SK-N-SH (cell line): ENCODE measurements at regions not wholly inside any gene's neighbourhood (a gene's known extent, or its start where the extent isn't known, plus 50 kb on each side); places are given as distances from the start of the nearest gene placed in this dataset.

Experiments
- CTCF ChIA-PET: fragments of 300-600, 350-600 bp; formaldehyde crosslinking; extraction: SDS; loops from one replicate; lab custom pipeline; 2021; lab: Yijun Ruan, JAX
- POLR2A ChIA-PET: fragments of 350-600 bp; sonication (Branson Sonifier 250); formaldehyde crosslinking; extraction: SDS; loops from one replicate; lab custom pipeline; 2020; ENCODE audit warnings: antibody characterized with exemption, inconsistent platforms; lab: Yijun Ruan, JAX
- DNase-seq: peaks from one replicate; pipeline ENCODE4 v3.0.0; 2012
- H2AFZ ChIP-seq: fragments of 200-600 bp; sonication (generic); 2 replicates; pipeline ENCODE4 v1.8.1; 2016; ENCODE audit warnings: antibody characterized with exemption, mild to moderate bottlenecking, low read depth
- H3F3A ChIP-seq: fragments of 200-600 bp; sonication (generic); replicated peaks from 2 replicates; pipeline ENCODE3; 2016; ENCODE audit warnings: antibody characterized with exemption, mild to moderate bottlenecking; ENCODE audit not compliant: insufficient read depth
- H3K27ac ChIP-seq, 2 experiments: fragments of 200-500 bp in 1 of 2; fragments of 200-600 bp in 1 of 2; sonication (Bioruptor generic) in 1 of 2; sonication (generic), shearing (Covaris generic) in 1 of 2; 2 replicates each; pipeline versions ENCODE4 v1.5.1 to v1.6.1; 2014 to 2016; ENCODE audit warnings: low read depth in 2 of 2, inconsistent platforms in 1 of 2, low read length in 1 of 2, mild to moderate bottlenecking in 1 of 2, mixed read lengths in 1 of 2
- H3K27me3 ChIP-seq: fragments of 200-600 bp; sonication (generic), shearing (Covaris generic); 2 replicates; pipeline ENCODE4 v1.6.1; 2016; ENCODE audit warnings: mixed run types; ENCODE audit not compliant: insufficient read depth
- H3K36me3 ChIP-seq, 2 experiments: fragments of 200-500 bp in 1 of 2; fragments of 200-600 bp in 1 of 2; sonication (Bioruptor generic) in 1 of 2; sonication (generic) in 1 of 2; replicated peaks in 1 of 2; 2 replicates each; pipeline versions ENCODE3 to v1.5.1; 2014 to 2016; ENCODE audit warnings: low read length in 1 of 2, mild to moderate bottlenecking in 1 of 2; ENCODE audit not compliant: insufficient read depth in 2 of 2, control insufficient read depth in 1 of 2
- H3K4me1 ChIP-seq, 2 experiments: fragments of 200-500 bp in 1 of 2; fragments of 200-600 bp in 1 of 2; sonication (Bioruptor generic) in 1 of 2; sonication (generic), shearing (Covaris generic) in 1 of 2; 2 replicates each; pipeline versions ENCODE4 v1.5.1 to v1.6.1; 2014 to 2016; ENCODE audit warnings: low read depth in 1 of 2, low read length in 1 of 2, mixed run types in 1 of 2; ENCODE audit not compliant: insufficient read depth in 2 of 2, control insufficient read depth in 1 of 2
- H3K4me2 ChIP-seq: fragments of 200-600 bp; sonication (generic), shearing (Covaris generic); 2 replicates; pipeline ENCODE4 v1.6.1; 2017; ENCODE audit warnings: mixed run types
- H3K4me3 ChIP-seq, 2 experiments: fragments of 200-500 bp in 1 of 2; fragments of 200-600 bp in 1 of 2; sonication (Bioruptor generic) in 1 of 2; sonication (generic), shearing (Covaris generic) in 1 of 2; 2 replicates each; pipeline versions ENCODE4 v1.5.1 to v1.8.1; 2014 to 2016; ENCODE audit warnings: low read depth in 2 of 2, inconsistent platforms in 1 of 2, low read length in 1 of 2, mild to moderate bottlenecking in 1 of 2, mixed read lengths in 1 of 2, moderate library complexity in 1 of 2
- H3K79me2 ChIP-seq: fragments of 200-600 bp; sonication (generic); 2 replicates; pipeline ENCODE4 v1.8.1; 2017; ENCODE audit warnings: mild to moderate bottlenecking; ENCODE audit not compliant: insufficient read depth
- H3K9ac ChIP-seq: fragments of 200-600 bp; sonication (generic); 2 replicates; pipeline ENCODE4 v1.6.1; 2017; ENCODE audit warnings: mixed run types
- H3K9me2 ChIP-seq: fragments of 200-600 bp; sonication (generic); 2 replicates; pipeline ENCODE4 v1.6.1; 2017; ENCODE audit warnings: mixed run types
- H3K9me3 ChIP-seq: fragments of 200-600 bp; sonication (generic); 2 replicates; pipeline ENCODE4 v1.6.1; 2017; ENCODE audit warnings: mixed run types, mild to moderate bottlenecking, moderate library complexity
- H4K20me1 ChIP-seq: fragments of 200-600 bp; sonication (generic); 2 replicates; pipeline ENCODE4 v1.6.1; 2017; ENCODE audit warnings: mild to moderate bottlenecking, mixed run types; ENCODE audit not compliant: insufficient read depth
- CHD2 ChIP-seq: fragments of 150-350 bp; IDR thresholded peaks from 2 replicates; pipeline ENCODE4 v1.6.1; 2018; ENCODE audit warnings: low read length; ENCODE audit not compliant: partially characterized antibody
- CTCF ChIP-seq: fragments of 200-600 bp; sonication (generic); IDR thresholded peaks from 2 replicates; pipeline ENCODE4 v1.6.1; 2017; ENCODE audit warnings: antibody characterized with exemption, mild to moderate bottlenecking, moderate library complexity
- EP300 ChIP-seq, 2 experiments: IDR thresholded peaks; 2 replicates each; pipeline versions ENCODE4 v1.4.0 to v1.6.1; 2012; ENCODE audit warnings: borderline replicate concordance in 1 of 2, low read depth in 1 of 2, low read length in 1 of 2
- FOXM1 ChIP-seq: IDR thresholded peaks from 2 replicates; pipeline ENCODE4 v1.4.0; 2012; ENCODE audit warnings: low read depth, mild to moderate bottlenecking
- IRF3 ChIP-seq: fragments of 150-350 bp; IDR thresholded peaks from 2 replicates; pipeline ENCODE4 v1.6.1; 2016; ENCODE audit warnings: mild to moderate bottlenecking, low read depth, low read length
- JUND ChIP-seq: IDR thresholded peaks from 2 replicates; pipeline ENCODE4 v1.4.0; 2012
- MAX ChIP-seq: IDR thresholded peaks from 2 replicates; pipeline ENCODE4 v1.4.0; 2012; ENCODE audit warnings: low read depth
- MEF2A ChIP-seq: IDR thresholded peaks from 2 replicates; pipeline ENCODE4 v1.4.0; 2012; ENCODE audit warnings: low read depth, borderline replicate concordance
- REST ChIP-seq: IDR thresholded peaks from 2 replicates; pipeline ENCODE4 v1.6.1; 2012; ENCODE audit warnings: mild to moderate bottlenecking, low read depth, low read length, moderate library complexity
- RXRA ChIP-seq: IDR thresholded peaks from 2 replicates; pipeline ENCODE4 v1.4.0; 2012; ENCODE audit warnings: low read depth, mild to moderate bottlenecking, borderline replicate concordance
- SMC3 ChIP-seq: IDR thresholded peaks from 2 replicates; pipeline ENCODE4 v1.6.1; 2012; ENCODE audit warnings: low read depth, low read length, improper control_type of control experiment
- USF1 ChIP-seq: IDR thresholded peaks from 2 replicates; pipeline ENCODE4 v1.4.0; 2012; ENCODE audit warnings: low read depth, borderline replicate concordance
- ZBTB33 ChIP-seq: IDR thresholded peaks from 2 replicates; pipeline ENCODE4 v1.4.0; 2012; ENCODE audit warnings: low read depth, borderline replicate concordance
- WGBS: methylation state at CpG from one replicate; pipeline ENCODE4 v1.1.6; 2017; ENCODE audit warnings: low lambda C conversion rate; 5-methylcytosine and 5-hydroxymethylcytosine counted together

- WGBS: 19% methylated on average over 3 of the region's 3 CpGs
- Histone ChIP-seq H3K9me3 (no peaks in the 10 kb centered on the region), H3K4me1 (no peaks in the 10 kb centered on the region), H2AFZ (no peak overlapping the region), H3K9me2 (no peaks in the 10 kb centered on the region), H3K9ac (no peak overlapping the region), H4K20me1 (no peaks in the 10 kb centered on the region), H3K4me2 (no peak overlapping the region), H3F3A (no peaks in the 10 kb centered on the region), H3K4me3 (no peak overlapping the region), H3K36me3 (no peaks in the 10 kb centered on the region), H3K27me3 (no peaks in the 10 kb centered on the region), H3K79me2 (no peaks in the 10 kb centered on the region), H3K27ac (no peak overlapping the region)
- ChIA-PET POLR2A (no interaction called here), CTCF (no interaction called here)
- no peak for DNase-seq
- TF ChIP-seq EP300 (IDR thresholded peaks at IDR 0.05; ENCODE audit: borderline replicate concordance in 1 of 2, low read depth in 1 of 2, low read length in 1 of 2) (no peak), REST (no peak), FOXM1 (no peak), IRF3 (no peak), CHD2 (no peak), MEF2A (no peak), SMC3 (no peak), ZBTB33 (no peak), RXRA (no peak), USF1 (no peak), JUND (no peak), CTCF (no peak), MAX (no peak)
Observed at GRCh38 chr9:31854187-31854586, 530.3 kb upstream of the ACO1 start.
